NCI-H2227 treated with DMSO at 0.1 percent for 48 hours (cell line): ENCODE measurements at regions not wholly inside any gene's neighbourhood (a gene's known extent, or its start where the extent isn't known, plus 50 kb on each side); places are given as distances from the start of the nearest gene placed in this dataset.

Experiments
- DNase-seq: peaks from one replicate; lab custom pipeline; 2025; lab: John Stamatoyannopoulos, UW

GRCh38 chr6:137269803-137270202 lies 50.6 kb upstream of the IFNGR1 start:
- DNase-seq: no peak

GRCh38 chr6:137269347-137269746 lies 50.2 kb upstream of the IFNGR1 start:
- DNase-seq: no peak
